Smooth muscle cell (in vitro differentiated cells): ENCODE measurements at regions not wholly inside any gene's neighbourhood (a gene's known extent, or its start where the extent isn't known, plus 50 kb on each side); places are given as distances from the start of the nearest gene placed in this dataset.

ENCODE experiments used
- DNase-seq: peaks from one replicate; lab custom pipeline; 2025; ENCODE audit not compliant: unreplicated experiment; lab: John Stamatoyannopoulos, UW
- H2AFZ ChIP-seq: fragments of 200-600 bp; sonication (generic); 2 replicates; pipeline ENCODE4 v1.6.0; 2016; ENCODE audit warnings: antibody characterized with exemption, low read depth, mild to moderate bottlenecking
- H3F3A ChIP-seq: fragments of 200-600 bp; sonication (generic); 2 replicates; pipeline ENCODE4 v1.6.0; 2017; ENCODE audit warnings: antibody characterized with exemption, low read depth
- H3K27ac ChIP-seq: fragments of 200-600 bp; sonication (generic); 2 replicates; pipeline ENCODE4 v1.5.1; 2016; ENCODE audit warnings: low read depth, mild to moderate bottlenecking
- H3K27me3 ChIP-seq: fragments of 200-600 bp; sonication (generic); 2 replicates; pipeline ENCODE4 v1.6.1; 2016; ENCODE audit warnings: low read depth, mild to moderate bottlenecking
- H3K36me3 ChIP-seq: fragments of 200-600 bp; sonication (generic); 2 replicates; pipeline ENCODE4 v1.5.1; 2016; ENCODE audit warnings: low read depth
- H3K4me1 ChIP-seq: fragments of 200-600 bp; sonication (generic); 2 replicates; pipeline ENCODE4 v1.5.1; 2016; ENCODE audit warnings: low read depth
- H3K4me2 ChIP-seq: fragments of 200-600 bp; sonication (generic); 2 replicates; pipeline ENCODE4 v1.6.0; 2016; ENCODE audit warnings: mild to moderate bottlenecking
- H3K4me3 ChIP-seq: fragments of 200-600 bp; sonication (generic); 2 replicates; pipeline ENCODE4 v1.5.1; 2016; ENCODE audit warnings: mild to moderate bottlenecking
- H3K79me2 ChIP-seq: fragments of 200-600 bp; sonication (generic); 2 replicates; pipeline ENCODE4 v1.6.0; 2016; ENCODE audit warnings: low read depth, mild to moderate bottlenecking
- H3K9ac ChIP-seq: fragments of 200-600 bp; sonication (generic); 2 replicates; pipeline ENCODE4 v1.6.0; 2016; ENCODE audit warnings: low read depth
- H3K9me3 ChIP-seq: fragments of 200-600 bp; sonication (generic); replicated peaks from 2 replicates; pipeline ENCODE4 v1.5.1; 2016; ENCODE audit warnings: low read depth
- H4K20me1 ChIP-seq: fragments of 200-600 bp; sonication (generic); 2 replicates; pipeline ENCODE4 v1.6.0; 2016; ENCODE audit warnings: low read depth
- WGBS: methylation state at CpG from one replicate; pipeline ENCODE4 v1.1.7; 2016; ENCODE audit warnings: low lambda C conversion rate; 5-methylcytosine and 5-hydroxymethylcytosine counted together
- TF ChIP-seq, protein P1 (sequence below): fragments of 200-600 bp; sonication (generic); IDR thresholded peaks from 2 replicates; pipeline ENCODE4 v1.5.1; 2017; ENCODE audit warnings: borderline replicate concordance, mild to moderate bottlenecking, antibody characterized with exemption; ENCODE audit not compliant: insufficient read depth, poor library complexity, severe bottlenecking

DNA sequence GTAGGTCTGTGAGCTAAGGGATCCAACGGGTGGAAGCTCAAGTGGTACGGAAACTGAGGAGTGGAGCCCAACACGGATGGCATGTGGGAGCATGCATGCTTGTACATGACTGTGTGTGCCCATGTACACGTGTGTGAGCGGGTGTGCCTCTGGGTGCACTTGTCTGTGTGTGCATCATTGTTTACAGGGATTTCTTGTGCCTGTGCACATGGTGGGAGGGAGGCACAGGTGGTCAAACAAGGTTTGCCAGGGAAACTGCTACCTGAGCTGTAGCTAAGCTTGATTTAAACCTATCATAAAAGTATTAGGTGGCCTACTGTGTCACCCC lies 122.5 kb upstream of the MAMLD1 start:
- H3K9me3 ChIP-seq, result no peaks in the 10 kb centered on the region
- H3K4me1 ChIP-seq, result no peaks in the 10 kb centered on the region
- no peaks in the 10 kb centered on the region for H3K36me3 ChIP-seq
- no peaks in the 10 kb centered on the region for H4K20me1 ChIP-seq
- H3K9ac ChIP-seq, result no peak overlapping the region
- no peaks in the 10 kb centered on the region for H3F3A ChIP-seq
- H3K4me2 ChIP-seq, result no peak overlapping the region
- DNase-seq, result no peak
- H3K4me3 ChIP-seq, result no peak overlapping the region
- no peak overlapping the region for H2AFZ ChIP-seq
- TF ChIP-seq, protein P1, sequence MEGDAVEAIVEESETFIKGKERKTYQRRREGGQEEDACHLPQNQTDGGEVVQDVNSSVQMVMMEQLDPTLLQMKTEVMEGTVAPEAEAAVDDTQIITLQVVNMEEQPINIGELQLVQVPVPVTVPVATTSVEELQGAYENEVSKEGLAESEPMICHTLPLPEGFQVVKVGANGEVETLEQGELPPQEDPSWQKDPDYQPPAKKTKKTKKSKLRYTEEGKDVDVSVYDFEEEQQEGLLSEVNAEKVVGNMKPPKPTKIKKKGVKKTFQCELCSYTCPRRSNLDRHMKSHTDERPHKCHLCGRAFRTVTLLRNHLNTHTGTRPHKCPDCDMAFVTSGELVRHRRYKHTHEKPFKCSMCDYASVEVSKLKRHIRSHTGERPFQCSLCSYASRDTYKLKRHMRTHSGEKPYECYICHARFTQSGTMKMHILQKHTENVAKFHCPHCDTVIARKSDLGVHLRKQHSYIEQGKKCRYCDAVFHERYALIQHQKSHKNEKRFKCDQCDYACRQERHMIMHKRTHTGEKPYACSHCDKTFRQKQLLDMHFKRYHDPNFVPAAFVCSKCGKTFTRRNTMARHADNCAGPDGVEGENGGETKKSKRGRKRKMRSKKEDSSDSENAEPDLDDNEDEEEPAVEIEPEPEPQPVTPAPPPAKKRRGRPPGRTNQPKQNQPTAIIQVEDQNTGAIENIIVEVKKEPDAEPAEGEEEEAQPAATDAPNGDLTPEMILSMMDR, result no peak
- H3K27ac ChIP-seq, result no peak overlapping the region
- no peaks in the 10 kb centered on the region for H3K79me2 ChIP-seq
- 68% methylated on average over 5 of the region's 5 CpGs for WGBS
- H3K27me3 ChIP-seq, result no peaks in the 10 kb centered on the region

DNA sequence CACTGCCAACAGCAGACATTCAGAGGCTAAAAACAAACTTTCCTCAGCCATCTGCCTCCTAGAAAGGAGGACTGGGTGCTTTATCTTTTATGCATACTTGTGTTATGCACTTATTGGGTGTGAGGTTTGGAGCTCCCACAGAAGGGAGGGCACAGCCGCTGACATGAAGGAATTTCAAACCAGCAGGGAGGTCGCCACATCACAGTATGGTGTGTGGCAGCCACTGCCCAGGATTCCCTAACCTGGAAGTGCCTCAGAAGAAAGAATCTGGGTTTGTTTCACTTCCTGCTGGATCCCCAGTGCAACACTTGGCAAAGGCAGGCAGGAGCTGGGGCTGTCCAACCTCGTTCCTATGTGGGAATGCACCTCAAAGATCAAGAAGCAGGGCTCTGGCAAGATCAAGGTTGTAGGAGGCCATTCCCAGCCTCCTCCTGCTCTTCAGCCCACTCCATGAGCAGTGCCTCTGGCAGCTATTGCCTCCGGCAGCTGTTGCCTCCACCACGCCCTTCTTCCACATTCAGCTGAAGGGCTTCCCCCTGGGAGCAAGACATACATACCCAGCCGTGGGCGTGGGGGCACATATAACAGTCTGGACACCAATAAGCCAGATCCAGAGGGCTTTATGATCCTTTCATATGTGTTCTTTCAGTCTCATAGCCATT lies 109.0 kb upstream of the MAMLD1 start:
- H3K4me3 ChIP-seq, result no peak overlapping the region
- H3K4me1 ChIP-seq, result no peaks in the 10 kb centered on the region
- no peak overlapping the region for H3K4me2 ChIP-seq
- no peaks in the 10 kb centered on the region for H3K36me3 ChIP-seq
- H3F3A ChIP-seq, result no peaks in the 10 kb centered on the region
- no peak overlapping the region for H2AFZ ChIP-seq
- TF ChIP-seq, protein P1, result no peak
- no peak for DNase-seq
- H4K20me1 ChIP-seq, result no peaks in the 10 kb centered on the region
- H3K27me3 ChIP-seq, result no peaks in the 10 kb centered on the region
- H3K9ac ChIP-seq, result no peak overlapping the region
- no peak overlapping the region for H3K27ac ChIP-seq
- H3K9me3 ChIP-seq, result no peaks in the 10 kb centered on the region
- H3K79me2 ChIP-seq, result no peaks in the 10 kb centered on the region
- 80% methylated on average over 7 of the region's 7 CpGs for WGBS

DNA sequence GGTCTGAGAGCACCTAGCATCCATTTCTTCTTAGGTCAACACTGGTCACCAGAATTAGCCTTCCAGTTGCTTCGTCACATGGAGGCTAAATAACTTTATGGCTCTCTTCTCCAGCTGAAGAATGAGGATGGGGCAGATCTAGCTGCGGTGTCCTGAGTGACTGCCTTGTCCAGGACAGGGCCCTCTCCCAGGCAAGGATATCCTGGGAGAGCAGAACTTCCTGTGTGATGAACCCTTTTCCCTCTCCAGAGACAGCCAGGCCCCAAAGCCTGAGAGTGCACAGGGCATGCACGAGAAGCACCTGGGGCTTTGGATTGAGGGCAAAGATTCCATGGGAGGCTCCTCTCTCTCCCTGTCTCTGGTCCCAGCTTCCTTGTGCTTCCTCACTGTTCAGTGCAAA lies 108.2 kb upstream of the MAMLD1 start:
- Histone ChIP-seq H3K4me2 (no peak overlapping the region), H3K79me2 (no peaks in the 10 kb centered on the region), H2AFZ (no peak overlapping the region), H3F3A (no peaks in the 10 kb centered on the region), H3K27me3 (no peaks in the 10 kb centered on the region), H4K20me1 (no peaks in the 10 kb centered on the region), H3K4me3 (no peak overlapping the region), H3K9me3 (no peaks in the 10 kb centered on the region), H3K27ac (no peak overlapping the region), H3K9ac (no peak overlapping the region), H3K36me3 (no peaks in the 10 kb centered on the region), H3K4me1 (no peaks in the 10 kb centered on the region)
- TF ChIP-seq, protein P1, result no peak
- 66% methylated on average over 3 of the region's 3 CpGs for WGBS
- no peak for DNase-seq
